Liver (tissue), 7 donors: ENCODE measurements at regions not wholly inside any gene's neighbourhood (a gene's known extent, or its start where the extent isn't known, plus 50 kb on each side); places are given as distances from the start of the nearest gene placed in this dataset.

Source experiments
- DNase-seq: peaks from one replicate; pipeline ENCODE4 v3.0.0-alpha.2; 2017; ENCODE audit warnings: low spot score
- H3K27ac ChIP-seq, 2 donors: one replicate each; pipeline ENCODE4 v1.7.0; 2013; ENCODE audit warnings: inconsistent platforms in 2 of 2, low read length in 2 of 2, control low read depth in 1 of 2, low read depth in 1 of 2, mild to moderate bottlenecking in 1 of 2
- H3K27me3 ChIP-seq, 4 donors: one replicate each; pipeline versions ENCODE4 v1.6.1 to v1.7.0; 2013; ENCODE audit warnings: low read length in 3 of 4, inconsistent platforms in 1 of 4, mild to moderate bottlenecking in 1 of 4, moderate library complexity in 1 of 4; ENCODE audit not compliant: control insufficient read depth in 4 of 4, insufficient read depth in 4 of 4
- H3K36me3 ChIP-seq, 4 donors: one replicate each; pipeline versions ENCODE4 v1.6.1 to v1.7.0; 2013; ENCODE audit warnings: low read length in 3 of 4, mild to moderate bottlenecking in 3 of 4, low read depth in 1 of 4, moderate library complexity in 1 of 4; ENCODE audit not compliant: control insufficient read depth in 4 of 4, insufficient read depth in 3 of 4
- H3K4me1 ChIP-seq, 4 donors: one replicate each; pipeline versions ENCODE4 v1.6.1 to v1.7.0; 2013; ENCODE audit warnings: low read length in 3 of 4, mild to moderate bottlenecking in 3 of 4, moderate library complexity in 1 of 4; ENCODE audit not compliant: control insufficient read depth in 4 of 4, insufficient read depth in 4 of 4
- H3K4me3 ChIP-seq, 3 donors: one replicate each; pipeline versions ENCODE4 v1.6.1 to v1.7.0; 2013; ENCODE audit warnings: low read length in 3 of 3, control low read depth in 1 of 3, low read depth in 1 of 3, mild to moderate bottlenecking in 1 of 3
- H3K9ac ChIP-seq, 2 donors: one replicate each; pipeline ENCODE4 v1.7.0; 2013; ENCODE audit warnings: low read length in 2 of 2, mild to moderate bottlenecking in 2 of 2, moderate library complexity in 2 of 2, control low read depth in 1 of 2, low read depth in 1 of 2
- H3K9me3 ChIP-seq, 4 donors: one replicate each; pipeline versions ENCODE4 v1.6.1 to v1.7.0; 2013; ENCODE audit warnings: low read length in 3 of 4; ENCODE audit not compliant: control insufficient read depth in 4 of 4
- EGR1 ChIP-seq, 2 donors: IDR thresholded peaks; 2 replicates each; pipeline ENCODE4 v1.6.1; 2016 to 2018; ENCODE audit warnings: antibody characterized with exemption in 2 of 2, low read depth in 2 of 2
- FOXA2 ChIP-seq: IDR thresholded peaks from 2 replicates; pipeline ENCODE4 v1.6.1; 2016; ENCODE audit warnings: antibody characterized with exemption
- GABPA ChIP-seq, 2 donors: IDR thresholded peaks in 1 of 2; conservative IDR thresholded peaks in 1 of 2; 2 replicates each; pipeline ENCODE4 v1.6.1; 2016; ENCODE audit warnings: antibody characterized with exemption in 2 of 2, mild to moderate bottlenecking in 1 of 2, moderate library complexity in 1 of 2
- HNF4A ChIP-seq, 2 donors: conservative IDR thresholded peaks; 2 replicates each; pipeline ENCODE4 v1.6.1; 2016; ENCODE audit warnings: antibody characterized with exemption in 2 of 2, mild to moderate bottlenecking in 2 of 2
- HNF4G ChIP-seq: IDR thresholded peaks from 2 replicates; pipeline ENCODE4 v1.6.1; 2016; ENCODE audit warnings: antibody characterized with exemption
- JUND ChIP-seq, 2 donors: IDR thresholded peaks; 2 replicates each; pipeline ENCODE4 v1.6.1; 2016; ENCODE audit warnings: antibody characterized with exemption in 2 of 2
- NR2F2 ChIP-seq: IDR thresholded peaks from 2 replicates; pipeline ENCODE4 v1.6.1; 2016; ENCODE audit warnings: antibody characterized with exemption
- RAD21 ChIP-seq, 2 donors: IDR thresholded peaks; 2 replicates each; pipeline ENCODE4 v1.6.1; 2016; ENCODE audit warnings: antibody characterized with exemption in 2 of 2, mild to moderate bottlenecking in 2 of 2
- RXRA ChIP-seq, 2 donors: IDR thresholded peaks; 2 replicates each; pipeline ENCODE4 v1.6.1; 2017 to 2018; ENCODE audit warnings: antibody characterized with exemption in 2 of 2, mild to moderate bottlenecking in 1 of 2
- SP1 ChIP-seq: IDR thresholded peaks from 2 replicates; pipeline ENCODE4 v1.6.1; 2018; ENCODE audit warnings: antibody characterized with exemption, mild to moderate bottlenecking
- TAF1 ChIP-seq: conservative IDR thresholded peaks from 2 replicates; pipeline ENCODE4 v1.6.1; 2016; ENCODE audit warnings: antibody characterized with exemption, mild to moderate bottlenecking
- YY1 ChIP-seq: IDR thresholded peaks from 2 replicates; pipeline ENCODE4 v1.6.1; 2016; ENCODE audit warnings: antibody characterized with exemption, mild to moderate bottlenecking
- whole genome bisulfite sequencing: extraction: QIAGEN DNeasy Blood & Tissue Kit; methylation state at CpG from one replicate; pipeline ENCODE4 v1.1.7; 2013; 5-methylcytosine and 5-hydroxymethylcytosine counted together
- TF ChIP-seq, protein P1 (sequence below): IDR thresholded peaks from 2 replicates; pipeline ENCODE4 v1.6.1; 2016; ENCODE audit warnings: antibody characterized with exemption
- TF ChIP-seq, protein P2 (sequence below): IDR thresholded peaks from 2 replicates; pipeline ENCODE4 v1.6.1; 2016; ENCODE audit warnings: antibody characterized with exemption, mild to moderate bottlenecking
- TF ChIP-seq, protein P3 (sequence below): IDR thresholded peaks from 2 replicates; pipeline ENCODE4 v1.6.1; 2016; ENCODE audit warnings: antibody characterized with exemption
- donor health status: healthy.
- donor health status: healthy.
- donor health status: healthy.
- donor health status: healthy.

DNA sequence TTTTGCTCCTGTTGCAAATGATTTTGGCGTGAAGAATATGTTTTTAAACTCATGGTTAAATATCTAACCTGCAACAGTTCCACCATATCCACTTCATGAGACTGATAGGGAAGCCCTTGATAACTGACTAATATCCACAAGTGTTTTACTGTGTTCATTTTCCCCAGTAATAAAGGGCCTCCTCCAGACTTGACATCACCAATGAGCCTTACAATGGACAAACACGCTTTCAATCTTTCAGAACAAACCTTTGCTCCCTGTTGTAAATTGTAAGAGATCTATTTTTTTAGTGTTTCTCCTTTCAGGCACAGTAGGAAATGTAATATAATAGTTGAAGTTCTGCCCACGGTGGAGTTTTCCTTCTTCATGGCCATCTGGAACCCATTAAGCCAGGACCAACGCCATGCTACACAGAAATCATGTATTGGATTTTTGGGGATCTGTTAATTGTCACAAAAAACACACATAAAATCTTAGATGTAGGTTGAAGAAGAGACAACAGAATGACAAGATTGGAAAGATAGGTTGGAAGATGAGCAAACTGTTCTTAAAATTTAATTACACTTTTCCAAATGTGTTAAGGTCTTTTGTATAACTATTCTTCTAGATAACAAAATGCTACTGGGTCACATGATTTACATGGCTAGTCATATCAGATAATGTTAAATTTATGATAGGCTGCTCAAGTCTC lies 1030.1 kb downstream of the FSTL5 start:
- Histone ChIP-seq H3K27me3 (no peaks in the 10 kb centered on the region), H3K4me3 (no peak overlapping the region), H3K9me3 (peaks cover 0 to 3% (median 0%) of the 10 kb centered on the region in 4 donors), H3K9ac (no peak overlapping the region), H3K36me3 (no peaks in the 10 kb centered on the region), H3K27ac (no peak overlapping the region), H3K4me1 (peaks cover 1 to 12% (median 9%) of the 10 kb centered on the region in 4 donors)
- WGBS = 79% methylated on average over 4 of the region's 4 CpGs
- no peak for TF ChIP-seq FOXA2
- no peak for TF ChIP-seq NR2F2
- TF ChIP-seq RXRA (IDR thresholded peaks at IDR 0.05) = no peak
- TF ChIP-seq, protein P1, sequence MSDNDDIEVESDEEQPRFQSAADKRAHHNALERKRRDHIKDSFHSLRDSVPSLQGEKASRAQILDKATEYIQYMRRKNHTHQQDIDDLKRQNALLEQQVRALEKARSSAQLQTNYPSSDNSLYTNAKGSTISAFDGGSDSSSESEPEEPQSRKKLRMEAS = no peak
- no peak for TF ChIP-seq SP1
- no peak for TF ChIP-seq TAF1
- no peak for TF ChIP-seq EGR1 (IDR thresholded peaks at IDR 0.05; ENCODE audit: low read depth in 2 of 2)
- TF ChIP-seq RAD21 (IDR thresholded peaks at IDR 0.05) = no peak
- TF ChIP-seq HNF4G = no peak
- DNase-seq = no peak

DNA sequence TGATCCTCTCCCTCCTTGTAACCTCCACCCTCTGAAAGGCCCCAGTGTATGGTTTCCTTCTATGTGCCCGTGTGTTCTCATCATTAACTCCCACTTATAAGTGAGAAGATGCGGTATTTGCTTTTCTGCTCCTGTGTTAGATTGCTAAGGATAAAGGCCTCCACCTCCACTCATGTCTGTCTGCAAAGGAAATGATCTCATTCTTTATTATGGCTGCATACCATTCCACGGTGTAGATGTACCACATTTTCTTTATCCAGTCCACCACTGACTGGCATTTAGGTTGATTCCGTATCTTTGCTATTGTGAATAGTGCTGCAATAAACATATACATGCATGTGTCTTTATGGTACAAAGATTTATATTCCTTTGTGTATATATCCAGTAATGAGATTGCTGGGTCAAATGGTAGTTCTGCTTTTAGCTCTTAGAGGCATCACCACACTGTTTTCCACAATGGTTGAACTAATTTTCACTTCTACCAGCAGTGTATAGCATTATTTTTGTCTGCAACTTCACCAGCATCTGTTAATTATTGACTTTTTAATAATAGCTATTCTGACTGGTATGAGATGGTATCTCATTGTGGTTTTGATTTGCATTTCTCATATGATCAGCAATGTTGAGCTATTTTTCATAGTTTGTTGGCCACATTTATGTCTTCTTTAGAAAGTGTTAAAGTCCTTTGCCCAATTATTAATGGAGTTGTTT lies 1030.9 kb downstream of the FSTL5 start:
- H3K27me3 ChIP-seq = no peaks in the 10 kb centered on the region
- H3K36me3 ChIP-seq = no peaks in the 10 kb centered on the region
- TF ChIP-seq EGR1 (IDR thresholded peaks at IDR 0.05; ENCODE audit: low read depth in 2 of 2) = no peak
- no peak for TF ChIP-seq RAD21 (IDR thresholded peaks at IDR 0.05)
- no peak for TF ChIP-seq HNF4G
- no peak for TF ChIP-seq RXRA (IDR thresholded peaks at IDR 0.05)
- no peak for TF ChIP-seq JUND (IDR thresholded peaks at IDR 0.05)
- TF ChIP-seq, protein P2, sequence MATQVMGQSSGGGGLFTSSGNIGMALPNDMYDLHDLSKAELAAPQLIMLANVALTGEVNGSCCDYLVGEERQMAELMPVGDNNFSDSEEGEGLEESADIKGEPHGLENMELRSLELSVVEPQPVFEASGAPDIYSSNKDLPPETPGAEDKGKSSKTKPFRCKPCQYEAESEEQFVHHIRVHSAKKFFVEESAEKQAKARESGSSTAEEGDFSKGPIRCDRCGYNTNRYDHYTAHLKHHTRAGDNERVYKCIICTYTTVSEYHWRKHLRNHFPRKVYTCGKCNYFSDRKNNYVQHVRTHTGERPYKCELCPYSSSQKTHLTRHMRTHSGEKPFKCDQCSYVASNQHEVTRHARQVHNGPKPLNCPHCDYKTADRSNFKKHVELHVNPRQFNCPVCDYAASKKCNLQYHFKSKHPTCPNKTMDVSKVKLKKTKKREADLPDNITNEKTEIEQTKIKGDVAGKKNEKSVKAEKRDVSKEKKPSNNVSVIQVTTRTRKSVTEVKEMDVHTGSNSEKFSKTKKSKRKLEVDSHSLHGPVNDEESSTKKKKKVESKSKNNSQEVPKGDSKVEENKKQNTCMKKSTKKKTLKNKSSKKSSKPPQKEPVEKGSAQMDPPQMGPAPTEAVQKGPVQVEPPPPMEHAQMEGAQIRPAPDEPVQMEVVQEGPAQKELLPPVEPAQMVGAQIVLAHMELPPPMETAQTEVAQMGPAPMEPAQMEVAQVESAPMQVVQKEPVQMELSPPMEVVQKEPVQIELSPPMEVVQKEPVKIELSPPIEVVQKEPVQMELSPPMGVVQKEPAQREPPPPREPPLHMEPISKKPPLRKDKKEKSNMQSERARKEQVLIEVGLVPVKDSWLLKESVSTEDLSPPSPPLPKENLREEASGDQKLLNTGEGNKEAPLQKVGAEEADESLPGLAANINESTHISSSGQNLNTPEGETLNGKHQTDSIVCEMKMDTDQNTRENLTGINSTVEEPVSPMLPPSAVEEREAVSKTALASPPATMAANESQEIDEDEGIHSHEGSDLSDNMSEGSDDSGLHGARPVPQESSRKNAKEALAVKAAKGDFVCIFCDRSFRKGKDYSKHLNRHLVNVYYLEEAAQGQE = no peak
- no peak for TF ChIP-seq HNF4A (conservative IDR thresholded peaks at IDR 0.05)
- TF ChIP-seq, protein P3, sequence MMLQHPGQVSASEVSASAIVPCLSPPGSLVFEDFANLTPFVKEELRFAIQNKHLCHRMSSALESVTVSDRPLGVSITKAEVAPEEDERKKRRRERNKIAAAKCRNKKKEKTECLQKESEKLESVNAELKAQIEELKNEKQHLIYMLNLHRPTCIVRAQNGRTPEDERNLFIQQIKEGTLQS = no peak
- no peak for TF ChIP-seq NR2F2
- TF ChIP-seq GABPA (IDR thresholded peaks at IDR 0.05 in 1 of 2, conservative IDR thresholded peaks at IDR 0.05 in 1 of 2) = no peak
- no peak for TF ChIP-seq FOXA2
- TF ChIP-seq, protein P1 = no peak
- no peak for TF ChIP-seq YY1
- WGBS = 92% methylated on average over 4 of the region's 4 CpGs
- H3K9ac ChIP-seq = no peak overlapping the region
- no peak overlapping the region for H3K27ac ChIP-seq
- no peak overlapping the region for H3K4me3 ChIP-seq
- no peak for DNase-seq
- H3K9me3 ChIP-seq = peaks cover 0 to 3% (median 0%) of the 10 kb centered on the region in 4 donors
- peaks cover 1 to 12% (median 9%) of the 10 kb centered on the region in 4 donors for H3K4me1 ChIP-seq
